Stimulated activated CD8-positive, alpha-beta memory T cell treated with anti-CD3 and anti-CD28 coated beads, Interleukin-7, amount 100 ng/mL, for 48 hours (primary cell): ENCODE measurements at regions not wholly inside any gene's neighbourhood (a gene's known extent, or its start where the extent isn't known, plus 50 kb on each side); places are given as distances from the start of the nearest gene placed in this dataset.
"Not testable (repeated sequence)": the region's sequence is repeated elsewhere in the genome, so short reads cannot be mapped to it uniquely, and the experiment has no call there.

ENCODE experiments used
- DNase-seq, 2 donors: peaks; one replicate each; pipeline ENCODE4 v3.0.0-alpha.2; 2020; ENCODE audit warnings: low read depth in 1 of 2; ENCODE audit errors: extremely low read depth in 1 of 2

DNA sequence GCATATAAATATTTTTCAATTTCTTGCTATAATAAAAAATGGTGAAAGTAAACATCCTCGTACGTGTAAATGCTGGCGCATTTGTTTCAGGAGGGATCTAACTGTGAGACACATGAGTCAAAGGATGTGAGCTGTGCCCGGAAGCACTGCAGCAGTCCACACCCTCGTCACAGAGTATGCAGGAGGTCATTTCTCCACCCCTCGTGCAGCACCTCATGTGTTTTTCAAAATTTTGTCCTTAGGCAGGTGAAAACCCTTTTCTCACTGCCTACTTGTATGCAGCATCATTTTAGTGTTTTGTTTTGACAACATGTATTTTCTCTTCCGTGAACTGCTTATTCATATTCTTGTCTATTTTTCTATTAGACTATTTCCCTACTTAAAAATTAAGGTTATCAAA lies 162.7 kb downstream of the AVL9 start:
- no peak for DNase-seq

DNA sequence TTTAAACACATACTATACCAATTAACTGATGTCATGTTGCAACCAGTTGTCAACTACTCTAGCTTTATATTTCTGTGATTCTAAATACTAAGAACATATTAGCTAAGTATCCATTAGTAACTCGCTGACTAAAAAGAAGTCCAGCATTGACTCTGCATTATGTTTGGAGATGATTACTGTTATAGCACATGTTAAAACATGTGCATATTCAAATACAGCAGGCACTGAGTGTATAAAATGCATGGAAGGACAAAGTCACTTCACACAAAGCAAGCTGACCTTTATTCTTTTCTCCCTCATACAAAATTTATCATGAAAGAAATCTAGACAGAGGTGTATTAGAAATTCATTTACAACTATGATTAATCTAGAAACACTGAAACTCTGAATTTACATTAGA lies 159.3 kb downstream of the AVL9 start:
- not testable (repeated sequence) for DNase-seq

- not testable (repeated sequence) for DNase-seq
Measured at GRCh38 chr7:32650356-32650755, 155.1 kb downstream of the AVL9 start.

DNA sequence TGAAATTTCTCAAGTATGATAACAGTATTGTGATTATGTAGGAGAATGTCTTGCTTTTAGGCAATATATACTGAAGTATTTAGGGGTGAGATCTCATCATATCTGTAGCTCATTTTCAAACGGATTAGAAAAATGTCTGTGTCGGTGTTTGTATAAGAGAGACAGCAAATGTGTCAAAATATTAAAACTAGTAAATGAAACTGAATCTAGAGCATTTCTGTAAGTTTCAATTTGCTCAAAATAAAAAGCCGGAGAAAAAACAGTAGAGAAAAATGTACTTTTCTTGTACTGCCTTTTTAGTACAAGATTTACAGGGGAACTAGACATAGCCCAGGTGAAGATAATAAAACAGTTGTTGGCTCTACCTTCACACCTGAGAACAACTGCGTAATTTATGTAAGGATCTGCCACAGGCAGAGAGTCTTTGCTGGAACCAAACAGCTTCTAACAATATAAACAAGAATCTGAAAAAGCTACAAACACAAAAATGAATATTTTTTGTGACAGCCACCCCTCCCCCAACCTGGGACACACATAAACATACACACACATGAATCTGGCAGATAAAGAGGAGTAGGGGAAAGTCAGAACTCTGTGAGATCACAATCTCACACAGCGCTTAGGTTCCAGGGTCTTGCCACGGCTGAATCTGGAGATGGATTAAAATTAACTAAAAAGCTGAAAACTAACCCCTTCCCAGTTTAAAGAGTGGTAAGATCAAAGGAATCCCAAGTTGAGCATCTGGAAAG lies 153.3 kb downstream of the AVL9 start:
- DNase-seq: no peak

DNA sequence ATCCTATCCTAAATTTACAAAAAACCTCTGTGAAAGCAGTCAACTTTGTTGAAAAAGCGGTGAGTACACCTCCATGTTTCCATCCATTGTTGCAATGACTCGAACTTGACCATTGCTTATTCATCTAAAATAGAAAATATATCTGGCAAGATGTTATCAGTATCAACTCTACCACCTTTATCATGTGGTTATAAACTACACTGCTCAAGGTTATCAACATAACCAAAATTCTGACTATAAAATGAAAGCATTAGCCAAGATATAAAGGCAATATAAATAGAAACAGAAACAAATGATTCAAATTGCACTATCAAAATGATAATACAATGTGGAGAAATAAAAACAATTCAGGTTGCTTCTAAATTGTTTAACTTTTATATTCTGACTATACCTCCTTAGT lies 150.0 kb downstream of the AVL9 start:
- DNase-seq: not testable (repeated sequence)

- no peak for DNase-seq
Measured at GRCh38 chr7:32643194-32643593, 147.9 kb downstream of the AVL9 start.

GRCh38 chr7:32639122-32639521 lies 143.8 kb downstream of the AVL9 start:
- no peak for DNase-seq

DNA sequence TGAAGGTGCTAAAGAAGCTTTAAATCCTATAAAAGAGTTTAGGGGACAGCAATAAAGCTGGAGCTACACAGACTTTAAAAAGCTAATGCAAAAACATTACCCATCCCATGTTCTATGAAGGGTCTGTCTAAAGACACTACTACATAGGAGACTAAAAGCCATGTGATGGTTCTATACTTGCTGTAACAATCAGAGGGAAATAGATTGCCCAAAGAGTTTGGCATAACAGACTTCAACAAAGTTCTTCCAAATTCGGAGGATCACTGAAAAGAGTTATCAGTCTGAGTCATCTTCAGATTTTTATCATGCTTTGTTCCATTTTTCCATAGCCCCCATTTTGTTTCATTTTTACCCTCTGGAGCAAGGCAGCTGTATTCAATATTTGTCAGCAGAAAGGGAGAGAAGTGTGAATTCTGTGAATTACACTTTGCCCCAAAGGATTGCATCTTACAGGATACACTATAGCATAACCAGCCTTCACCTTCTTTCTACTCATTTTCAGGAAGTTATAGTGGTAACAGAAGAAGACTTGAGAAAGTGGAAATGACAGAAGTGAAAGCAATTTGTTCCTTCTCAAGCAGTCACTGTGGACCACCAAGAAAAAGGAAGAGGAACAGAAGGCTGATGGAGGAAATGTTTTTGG lies 143.3 kb downstream of the AVL9 start:
- DNase-seq: not testable (repeated sequence)
